Thyroid gland (tissue), 4 donors: ENCODE measurements at regions not wholly inside any gene's neighbourhood (a gene's known extent, or its start where the extent isn't known, plus 50 kb on each side); places are given as distances from the start of the nearest gene placed in this dataset.

Experiments used
- DNase-seq, 2 donors: peaks; one replicate each; pipeline ENCODE4 v3.0.0-alpha.2; 2019
- H3K27ac ChIP-seq, 3 donors: fragments of 200-600 bp; sonication (generic); 1 replicate in 2 of 3; 2 replicates in 1 of 3; pipeline ENCODE4 v1.5.1; 2016 to 2019; ENCODE audit warnings: mild to moderate bottlenecking in 1 of 3, moderate library complexity in 1 of 3
- H3K27me3 ChIP-seq: fragments of 200-600 bp; sonication (generic); one replicate; pipeline ENCODE4 v1.5.1; 2019
- H3K36me3 ChIP-seq, 2 donors: fragments of 200-600 bp; sonication (generic); one replicate each; pipeline ENCODE4 v1.5.1; 2016 to 2019
- H3K4me1 ChIP-seq, 2 donors: fragments of 200-600 bp; sonication (generic); one replicate each; pipeline ENCODE4 v1.5.1; 2017 to 2019
- H3K4me3 ChIP-seq, 3 donors: fragments of 200-600 bp; sonication (generic); replicated peaks in 1 of 3; 1 replicate in 2 of 3; 2 replicates in 1 of 3; pipeline ENCODE4 v1.5.1; 2016; ENCODE audit warnings: mild to moderate bottlenecking in 1 of 3
- H3K9me3 ChIP-seq: fragments of 200-600 bp; sonication (generic); one replicate; pipeline ENCODE4 v1.5.1; 2017
- POLR2A ChIP-seq, 2 donors: fragments of 450-650 bp; IDR thresholded peaks; one replicate each; pipeline ENCODE4 v1.6.1; 2017; ENCODE audit warnings: antibody characterized with exemption in 2 of 2, mild to moderate bottlenecking in 2 of 2, moderate library complexity in 1 of 2
- WGBS, 2 donors: methylation state at CpG; one replicate each; pipeline ENCODE4 v1.1.5; 2017; 5-methylcytosine and 5-hydroxymethylcytosine counted together
- intact Hi-C: fragments of 100-400 bp; cut with DNase I; formaldehyde crosslinking; loops from one replicate; pipeline ENCODE4 v1.15.1; 2023
- TF ChIP-seq, protein P1 (sequence below), 6 experiments: fragments of 200-600 bp in 3 of 6; fragments of 450-650 bp in 3 of 6; sonication (generic) in 3 of 6; IDR thresholded peaks; one replicate each; pipeline ENCODE4 v1.5.1; 2016 to 2019; ENCODE audit warnings: antibody characterized with exemption in 6 of 6, mild to moderate bottlenecking in 2 of 6, inconsistent platforms in 1 of 6, moderate library complexity in 1 of 6

DNA sequence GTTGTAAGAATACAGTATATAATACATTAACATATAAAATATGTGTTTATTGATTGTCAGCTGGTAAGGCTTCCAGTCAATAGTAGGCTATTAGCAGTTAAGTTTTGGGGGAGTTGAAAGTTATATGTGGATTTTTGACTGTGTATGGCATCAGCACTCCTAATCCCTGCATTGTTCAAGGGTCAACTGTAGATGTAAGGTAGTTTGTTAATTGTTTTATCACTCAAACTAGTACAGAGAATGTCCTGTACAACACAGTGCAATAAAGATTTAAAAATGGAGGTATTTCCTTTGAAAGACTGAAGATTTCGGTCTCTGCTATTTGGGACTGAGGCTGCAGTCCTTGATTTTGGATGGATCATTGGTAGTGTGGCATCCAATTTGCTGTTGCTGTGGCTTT is 484.4 kb downstream of the KDM4C start:
- DNase-seq, result no peak
- no peak overlapping the region for H3K27ac ChIP-seq
- 89 to 93% methylated on average over 1 of the region's 1 CpG for WGBS, 2 donors
- no peaks in the 10 kb centered on the region for H3K36me3 ChIP-seq
- H3K4me3 ChIP-seq, result no peak overlapping the region
- intact Hi-C loops, result no loop called here
- no peaks in the 10 kb centered on the region for H3K4me1 ChIP-seq
- no peaks in the 10 kb centered on the region for H3K27me3 ChIP-seq
- no peaks in the 10 kb centered on the region for H3K9me3 ChIP-seq
- TF ChIP-seq POLR2A (IDR thresholded peaks at IDR 0.05), result no peak
- TF ChIP-seq, protein P1, sequence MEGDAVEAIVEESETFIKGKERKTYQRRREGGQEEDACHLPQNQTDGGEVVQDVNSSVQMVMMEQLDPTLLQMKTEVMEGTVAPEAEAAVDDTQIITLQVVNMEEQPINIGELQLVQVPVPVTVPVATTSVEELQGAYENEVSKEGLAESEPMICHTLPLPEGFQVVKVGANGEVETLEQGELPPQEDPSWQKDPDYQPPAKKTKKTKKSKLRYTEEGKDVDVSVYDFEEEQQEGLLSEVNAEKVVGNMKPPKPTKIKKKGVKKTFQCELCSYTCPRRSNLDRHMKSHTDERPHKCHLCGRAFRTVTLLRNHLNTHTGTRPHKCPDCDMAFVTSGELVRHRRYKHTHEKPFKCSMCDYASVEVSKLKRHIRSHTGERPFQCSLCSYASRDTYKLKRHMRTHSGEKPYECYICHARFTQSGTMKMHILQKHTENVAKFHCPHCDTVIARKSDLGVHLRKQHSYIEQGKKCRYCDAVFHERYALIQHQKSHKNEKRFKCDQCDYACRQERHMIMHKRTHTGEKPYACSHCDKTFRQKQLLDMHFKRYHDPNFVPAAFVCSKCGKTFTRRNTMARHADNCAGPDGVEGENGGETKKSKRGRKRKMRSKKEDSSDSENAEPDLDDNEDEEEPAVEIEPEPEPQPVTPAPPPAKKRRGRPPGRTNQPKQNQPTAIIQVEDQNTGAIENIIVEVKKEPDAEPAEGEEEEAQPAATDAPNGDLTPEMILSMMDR (IDR thresholded peaks at IDR 0.05), result no peak

DNA sequence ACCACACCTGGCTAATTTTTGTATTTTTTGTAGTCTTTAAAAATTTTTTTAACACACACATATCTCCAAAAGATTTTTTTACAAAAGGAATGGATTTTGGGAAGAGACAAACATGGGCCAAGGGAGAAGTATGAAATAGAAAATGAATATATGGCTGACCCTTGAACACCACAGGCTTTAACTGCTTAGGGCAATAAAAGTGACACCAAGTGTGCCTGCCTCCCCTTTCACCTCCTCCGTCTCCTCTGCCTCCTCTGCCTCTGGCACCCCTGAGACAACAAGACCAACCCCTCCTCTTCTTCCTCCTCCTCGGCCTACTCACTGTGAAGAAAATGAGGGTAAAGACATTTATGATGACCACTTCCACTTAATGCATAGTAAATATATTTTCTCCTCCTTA is 483.9 kb downstream of the KDM4C start:
- no peak for DNase-seq
- Histone ChIP-seq H3K9me3 (no peaks in the 10 kb centered on the region), H3K4me1 (no peaks in the 10 kb centered on the region), H3K36me3 (no peaks in the 10 kb centered on the region), H3K27ac (no peak overlapping the region), H3K4me3 (no peak overlapping the region), H3K27me3 (no peaks in the 10 kb centered on the region)
- intact Hi-C loops, result no loop called here
- 94 to 95% methylated on average over 2 of the region's 2 CpGs for WGBS, 2 donors
- TF ChIP-seq, protein P1 (IDR thresholded peaks at IDR 0.05), result no peak
- TF ChIP-seq POLR2A (IDR thresholded peaks at IDR 0.05), result no peak

DNA sequence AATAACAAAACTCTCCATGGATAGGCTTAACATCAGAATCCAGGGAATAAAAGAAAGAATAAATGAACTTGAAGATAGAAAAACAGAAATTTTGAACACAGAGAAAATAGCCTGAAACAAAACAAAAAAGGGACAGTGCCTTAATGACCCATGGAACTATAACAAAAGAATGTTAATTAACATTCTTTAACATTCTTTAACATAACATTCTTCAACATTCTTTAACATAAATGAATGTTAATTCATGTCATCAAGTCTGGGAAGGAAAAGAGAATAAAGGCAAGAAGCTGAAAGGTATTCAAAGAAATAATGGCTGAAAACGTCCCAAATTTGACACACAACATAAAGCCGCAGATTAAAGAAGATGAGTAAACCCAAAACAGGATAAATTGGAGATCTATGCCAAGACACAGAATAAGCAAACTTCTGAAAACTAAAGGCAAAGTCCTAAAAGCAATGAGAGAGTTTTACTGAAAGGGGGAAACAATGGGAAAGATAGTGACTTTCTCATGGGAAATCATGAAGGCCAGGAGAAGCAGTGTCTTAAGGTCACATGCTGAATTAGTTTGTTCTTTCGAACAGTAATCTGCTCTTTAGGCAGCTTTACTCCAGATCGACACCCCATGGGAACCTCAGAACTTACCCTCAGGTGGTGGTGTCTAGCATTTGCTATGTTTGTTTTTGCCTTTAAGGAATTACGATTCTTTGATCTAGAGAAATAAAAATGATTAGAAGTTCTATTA is 483.0 kb downstream of the KDM4C start:
- no peaks in the 10 kb centered on the region for H3K4me1 ChIP-seq
- 79 to 83% methylated on average over 5 of the region's 5 CpGs for WGBS, 2 donors
- DNase-seq, result no peak
- TF ChIP-seq, protein P1 (IDR thresholded peaks at IDR 0.05), result no peak
- no peak for TF ChIP-seq POLR2A (IDR thresholded peaks at IDR 0.05)
- no peaks in the 10 kb centered on the region for H3K36me3 ChIP-seq
- H3K27ac ChIP-seq, result no peak overlapping the region
- intact Hi-C loops, result no loop called here
- H3K4me3 ChIP-seq, result no peak overlapping the region
- H3K9me3 ChIP-seq, result no peaks in the 10 kb centered on the region
- H3K27me3 ChIP-seq, result no peaks in the 10 kb centered on the region

DNA sequence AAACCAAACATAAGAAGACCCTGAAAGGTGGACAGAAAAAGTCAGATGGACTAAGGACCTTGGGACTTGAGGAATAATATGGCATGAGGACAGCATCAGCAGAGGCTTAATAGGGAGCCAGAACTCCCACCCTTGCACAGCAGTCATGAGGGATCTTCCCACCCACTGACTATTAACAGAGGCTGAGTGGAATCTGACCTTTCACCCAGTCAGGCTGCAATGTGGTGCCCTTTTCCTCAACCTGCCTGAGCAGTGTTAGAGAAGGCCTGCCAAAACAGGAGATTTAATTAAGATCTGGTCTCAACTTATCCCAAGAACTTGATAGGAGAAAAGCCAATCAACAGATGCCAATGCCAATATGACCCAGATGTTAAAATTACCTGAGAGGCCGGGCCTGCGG is 481.9 kb downstream of the KDM4C start:
- WGBS, 2 donors, result 96 to 97% methylated on average over 2 of the region's 2 CpGs

DNA sequence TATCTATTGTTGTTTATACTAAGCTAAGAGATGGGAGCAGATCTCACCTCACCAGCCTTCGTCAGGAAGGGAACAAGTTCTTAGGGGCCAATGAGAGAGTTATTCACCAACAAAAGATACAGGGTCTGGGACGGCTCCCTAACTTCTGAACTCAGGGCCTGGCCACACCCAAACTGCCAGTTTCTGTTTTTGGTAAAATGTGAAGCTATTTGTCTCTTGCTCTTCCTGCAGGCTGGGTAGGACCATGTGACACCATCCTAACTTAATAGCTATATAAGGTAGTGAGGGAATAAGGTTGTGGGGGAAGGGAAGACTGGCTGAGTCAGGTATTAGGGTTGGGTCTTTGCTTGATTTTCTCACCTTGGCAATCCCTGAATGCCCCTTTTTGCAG is 480.5 kb downstream of the KDM4C start:
- intact Hi-C loops, result no loop called here
- 84 to 88% methylated on average over 2 of the region's 2 CpGs for WGBS, 2 donors

More for the DNA sequence above, 481.9 kb downstream of the KDM4C start:
- Histone ChIP-seq H3K9me3 (no peaks in the 10 kb centered on the region), H3K4me3 (no peak overlapping the region), H3K27ac (no peak overlapping the region), H3K4me1 (no peaks in the 10 kb centered on the region), H3K36me3 (no peaks in the 10 kb centered on the region), H3K27me3 (no peaks in the 10 kb centered on the region)
- TF ChIP-seq, protein P1 (IDR thresholded peaks at IDR 0.05), result no peak
- no peak for TF ChIP-seq POLR2A (IDR thresholded peaks at IDR 0.05)
- intact Hi-C loops, result no loop called here
- no peak for DNase-seq

More for the DNA sequence above, 480.5 kb downstream of the KDM4C start:
- DNase-seq, result no peak
- no peaks in the 10 kb centered on the region for H3K4me1 ChIP-seq
- no peaks in the 10 kb centered on the region for H3K27me3 ChIP-seq
- no peak overlapping the region for H3K27ac ChIP-seq
- TF ChIP-seq, protein P1 (IDR thresholded peaks at IDR 0.05), result no peak
- no peak for TF ChIP-seq POLR2A (IDR thresholded peaks at IDR 0.05)
- H3K4me3 ChIP-seq, result no peak overlapping the region
- H3K36me3 ChIP-seq, result no peaks in the 10 kb centered on the region
- H3K9me3 ChIP-seq, result no peaks in the 10 kb centered on the region
